CD4-positive, alpha-beta T cell treated with Interleukin-4 for 1 hour (primary cell): ENCODE measurements at regions not wholly inside any gene's neighbourhood (a gene's known extent, or its start where the extent isn't known, plus 50 kb on each side); places are given as distances from the start of the nearest gene placed in this dataset.
"Not testable (repeated sequence)": the region's sequence is repeated elsewhere in the genome, so short reads cannot be mapped to it uniquely, and the experiment has no call there.

Experiments
- DNase-seq, 2 donors: peaks; one replicate each; pipeline ENCODE4 v3.0.0-alpha.2; 2020 to 2022

GRCh38 chr16:76612497-76612896 is 335.3 kb downstream of the CNTNAP4 start:
- no peak for DNase-seq

DNA sequence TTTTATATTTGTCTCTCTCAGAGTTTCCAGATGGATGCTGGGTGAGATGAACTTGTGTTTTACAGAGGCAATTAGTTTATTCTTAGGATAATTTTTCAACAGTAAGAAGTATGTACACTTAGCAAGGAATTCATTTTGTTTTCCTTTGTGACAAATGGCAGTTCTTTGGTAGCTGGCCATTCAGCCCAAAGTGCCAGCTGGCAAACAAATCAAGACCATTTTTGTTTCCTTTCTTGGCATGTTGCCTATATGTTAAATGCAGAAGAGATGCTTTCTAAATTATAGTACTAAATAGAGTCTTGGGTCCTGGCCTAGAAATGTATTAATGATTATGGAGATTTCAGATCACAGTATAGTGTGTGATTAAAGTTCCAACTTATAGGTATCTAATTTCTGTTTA is 337.1 kb downstream of the CNTNAP4 start:
- no peak for DNase-seq

GRCh38 chr16:76622876-76623275 is 345.7 kb downstream of the CNTNAP4 start:
- no peak for DNase-seq

- peak; percentile 18 to 23 for DNase-seq
Measured at GRCh38 chr16:76634847-76635697, 357.9 kb downstream of the CNTNAP4 start.

DNA sequence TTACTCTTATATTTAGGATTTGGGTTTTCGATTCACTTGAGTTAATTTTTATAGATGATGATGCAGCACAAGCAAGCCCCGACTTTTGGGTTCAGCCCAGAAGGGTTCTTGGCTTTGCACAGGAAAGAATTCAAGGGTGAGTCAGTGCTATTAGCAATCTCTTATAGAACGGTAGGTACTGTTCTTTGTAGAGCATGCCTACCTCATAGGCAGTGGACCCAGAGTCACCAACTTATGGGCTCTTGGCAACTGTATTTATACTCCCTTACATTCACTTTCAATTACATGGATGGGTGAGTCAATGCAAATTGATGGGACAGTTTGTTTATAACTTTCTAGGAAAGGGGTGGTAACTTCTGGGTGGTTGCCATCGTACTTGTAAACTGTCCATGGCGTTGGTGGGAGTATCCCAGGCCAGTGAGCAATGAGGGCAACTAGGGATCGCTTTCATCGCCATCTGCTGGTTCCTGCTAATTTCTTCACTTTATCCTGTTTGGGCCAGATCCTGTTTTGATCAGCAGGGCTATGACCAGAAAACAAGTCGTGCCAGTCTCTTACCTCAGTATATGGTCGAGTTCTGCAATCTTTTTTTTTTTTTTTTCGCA is 362.6 kb downstream of the CNTNAP4 start:
- no peak for DNase-seq

DNA sequence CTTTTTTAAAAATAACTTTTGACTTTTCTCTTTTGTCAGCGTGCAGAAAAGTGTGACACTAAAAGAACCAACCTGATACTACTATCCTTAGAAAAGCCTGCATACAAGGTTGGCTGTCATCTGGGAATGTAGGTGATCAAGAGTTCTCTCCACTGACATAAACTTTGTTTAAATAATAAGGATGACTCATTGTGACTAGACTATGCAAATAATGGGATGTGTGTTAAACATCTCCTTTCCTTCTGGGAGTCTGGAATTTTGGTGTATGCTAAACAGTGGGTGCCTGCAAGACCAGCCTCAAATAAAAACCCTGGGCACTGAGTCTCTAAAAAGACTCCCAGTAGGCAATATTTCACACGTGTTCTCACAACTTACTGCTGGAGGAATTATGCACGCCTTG is 373.4 kb downstream of the CNTNAP4 start:
- no peak for DNase-seq

DNA sequence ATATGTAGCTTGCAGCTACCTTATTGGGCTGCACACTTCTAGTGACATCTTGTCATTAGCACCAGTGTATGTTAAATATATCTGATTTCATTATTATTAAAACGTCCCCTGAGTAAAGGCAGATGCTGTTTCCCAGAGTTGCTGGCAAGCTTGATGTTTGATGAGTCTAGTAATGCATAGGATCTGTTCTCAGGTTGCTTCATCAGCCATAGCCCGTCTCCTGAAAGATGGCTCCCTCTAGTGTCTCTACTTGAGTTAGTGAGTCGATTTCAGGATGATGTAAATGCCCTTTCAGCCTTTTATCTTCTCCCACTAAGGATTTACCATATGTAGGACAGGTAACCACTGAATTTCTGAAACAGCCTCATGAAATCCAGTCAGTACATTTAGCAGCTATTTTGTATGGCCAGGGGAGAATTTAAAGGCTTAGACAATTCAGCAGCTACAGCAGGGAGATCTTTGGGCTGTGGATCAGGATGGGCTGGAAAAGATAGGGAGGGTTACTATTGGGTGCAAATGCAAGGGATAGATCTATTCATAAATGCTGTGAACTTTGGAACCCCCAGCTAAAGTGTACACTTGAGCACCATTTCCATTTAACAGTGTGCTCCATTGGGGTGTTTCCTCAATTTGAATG is 376.3 kb downstream of the CNTNAP4 start:
- no peak for DNase-seq

DNA sequence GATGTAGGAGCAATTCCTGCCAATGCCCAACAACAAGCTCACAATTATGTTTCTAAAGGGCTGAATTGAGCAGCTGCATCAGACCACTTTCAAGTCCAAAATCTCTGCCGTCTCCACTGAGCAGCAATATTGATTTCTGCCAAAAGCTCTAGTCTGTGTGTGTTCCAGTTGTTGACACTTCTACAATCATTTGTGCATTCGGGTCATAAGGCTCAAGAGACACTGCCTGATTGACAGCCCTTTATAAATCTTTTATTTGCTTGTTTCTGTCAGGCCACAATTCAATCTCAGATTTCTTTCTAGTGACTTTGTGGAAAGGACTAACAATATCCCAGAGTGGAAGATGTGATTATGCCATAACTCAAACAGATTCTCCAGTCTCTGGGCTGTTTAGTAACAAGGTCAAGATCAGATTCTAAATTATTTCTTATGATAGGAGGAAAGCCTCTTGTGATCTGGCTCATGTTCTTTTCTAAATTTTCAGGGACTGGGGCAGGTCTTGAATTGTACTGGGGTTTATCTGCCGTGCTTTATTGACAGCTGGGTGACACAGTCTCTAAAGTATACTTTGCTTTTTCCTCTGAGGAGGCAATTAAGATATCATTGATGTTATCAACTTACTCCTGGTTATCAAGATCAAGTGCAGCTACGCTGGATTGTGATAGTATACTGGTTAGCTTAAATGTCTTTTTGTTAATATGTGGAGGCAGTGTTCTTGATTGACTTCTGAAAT is 377.1 kb downstream of the CNTNAP4 start:
- DNase-seq, result no peak

DNA sequence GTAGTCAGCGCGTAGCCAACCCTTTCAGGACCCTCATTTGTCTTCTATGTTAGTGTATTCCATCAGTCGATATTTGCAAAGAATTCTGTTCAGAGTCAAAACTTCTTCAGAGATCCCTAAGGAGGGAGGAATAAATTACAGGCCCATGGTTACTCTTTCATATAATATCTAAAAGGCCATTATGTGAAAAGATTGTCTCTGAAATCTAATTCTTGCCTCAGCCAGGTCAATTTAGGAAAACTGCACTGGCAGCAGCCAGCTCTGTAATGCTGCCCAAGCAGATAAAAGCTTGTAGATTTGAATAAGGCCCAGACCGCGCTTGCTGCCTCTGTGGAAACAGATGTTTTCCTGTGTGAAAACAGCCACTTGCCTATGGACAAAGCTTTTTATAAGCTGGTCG is 379.8 kb downstream of the CNTNAP4 start:
- no peak for DNase-seq

DNA sequence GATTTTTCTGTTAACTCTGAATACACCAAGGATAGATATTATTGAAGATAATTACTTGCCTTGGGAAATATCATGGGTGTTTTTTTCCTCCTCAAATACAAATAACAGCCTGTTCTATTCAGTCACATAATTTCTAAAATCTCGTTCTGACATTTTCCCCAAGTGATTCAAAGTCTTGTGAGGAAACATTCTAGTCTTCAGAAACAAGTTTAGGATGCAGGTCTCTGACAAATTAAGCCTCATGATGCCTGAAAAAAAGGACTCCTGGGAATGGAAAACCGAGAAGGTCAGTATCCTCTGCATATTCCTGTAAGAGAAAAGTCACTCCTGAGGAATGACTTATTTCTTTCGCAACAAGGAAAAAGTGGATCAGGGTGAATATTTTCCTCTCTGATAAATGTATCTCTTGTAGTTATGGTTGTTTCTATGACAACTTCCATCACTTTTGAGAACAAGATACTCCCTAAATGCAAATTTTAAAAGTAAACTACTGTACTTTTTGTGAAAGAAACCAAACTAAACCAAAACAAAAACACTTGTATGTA is 384.6 kb downstream of the CNTNAP4 start:
- no peak for DNase-seq

DNA sequence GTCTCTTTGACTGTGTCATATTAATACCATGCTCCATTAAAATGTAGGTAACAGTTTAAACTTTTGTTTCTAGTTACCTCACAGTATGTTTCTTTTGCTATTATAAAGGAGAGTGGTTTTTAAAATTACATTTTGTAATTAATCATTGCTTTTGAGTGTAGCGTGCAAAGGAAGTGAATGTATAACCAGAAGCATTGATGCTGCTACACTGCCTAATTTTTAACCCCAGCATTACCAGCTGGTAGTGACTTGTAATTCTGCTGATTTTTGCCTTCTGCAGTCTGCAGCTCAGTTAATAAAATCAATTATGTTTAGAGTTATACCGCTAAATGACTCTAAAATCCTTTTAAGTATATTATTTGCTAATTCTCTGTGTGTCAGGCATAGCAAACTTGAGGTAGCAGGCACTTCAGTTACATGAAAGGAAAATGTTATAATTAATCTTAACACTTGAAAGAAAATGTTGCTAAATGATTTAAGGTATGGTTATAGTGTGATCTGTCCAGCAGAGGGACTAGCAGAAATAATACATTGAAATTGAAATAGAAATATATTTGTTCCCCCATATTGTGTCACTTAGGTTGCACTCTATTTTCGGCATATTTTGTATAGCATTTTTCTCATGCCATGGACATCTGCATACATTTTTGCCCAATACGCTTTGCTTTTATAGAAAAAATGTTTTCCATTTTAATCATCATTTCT is 388.5 kb downstream of the CNTNAP4 start:
- DNase-seq, result no peak

DNA sequence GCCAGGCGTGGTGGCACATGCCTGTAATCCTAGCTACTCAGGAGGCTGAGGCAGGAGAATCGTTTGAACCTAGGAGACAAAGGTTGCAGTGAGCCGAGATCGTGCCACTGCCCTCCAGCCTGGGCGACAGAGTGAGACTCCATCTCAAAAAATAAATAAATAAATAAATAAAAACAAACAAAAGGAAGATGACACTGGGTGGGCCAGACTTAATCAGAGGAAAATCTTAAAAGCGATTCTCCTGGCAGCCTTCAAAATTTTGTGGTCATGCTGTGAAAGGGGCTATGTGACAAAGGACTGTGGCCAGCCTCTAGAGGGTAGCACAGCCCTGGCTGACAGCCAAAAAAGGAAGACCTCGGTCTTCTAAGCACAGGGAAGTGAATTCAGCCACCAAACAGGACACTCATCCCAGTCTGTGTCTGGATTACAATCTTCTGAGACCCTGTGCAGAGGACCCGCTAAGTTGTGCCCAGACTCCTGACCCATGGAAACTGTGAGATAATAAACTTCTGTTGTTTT is 391.1 kb downstream of the CNTNAP4 start:
- no peak for DNase-seq

- DNase-seq, result no peak
Measured at GRCh38 chr16:76669288-76669687, 392.1 kb downstream of the CNTNAP4 start.

- no peak for DNase-seq
Measured at GRCh38 chr16:76670125-76670857, 393.1 kb downstream of the CNTNAP4 start.

DNA sequence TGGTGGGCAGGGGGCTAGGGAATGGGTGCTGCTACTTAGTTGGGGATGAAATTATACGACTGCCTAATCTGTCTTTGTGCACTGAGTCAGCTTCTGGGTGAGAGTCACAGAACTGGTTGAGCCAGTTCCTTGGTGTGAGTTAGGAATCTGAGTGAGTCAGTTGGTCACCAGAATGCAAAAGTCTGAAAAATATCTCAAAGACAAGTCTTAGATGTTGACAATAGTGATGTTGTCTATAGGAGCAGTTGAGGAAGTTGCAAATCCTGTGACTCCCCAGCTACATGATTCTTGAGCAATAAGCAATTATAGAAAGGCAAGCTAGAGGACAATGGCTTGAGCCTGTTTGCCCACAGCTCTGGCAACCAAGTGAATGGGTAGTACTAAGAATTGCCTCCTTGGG is 399.2 kb downstream of the CNTNAP4 start:
- DNase-seq, result no peak

GRCh38 chr16:76681296-76681695 is 404.1 kb downstream of the CNTNAP4 start:
- no peak for DNase-seq

DNA sequence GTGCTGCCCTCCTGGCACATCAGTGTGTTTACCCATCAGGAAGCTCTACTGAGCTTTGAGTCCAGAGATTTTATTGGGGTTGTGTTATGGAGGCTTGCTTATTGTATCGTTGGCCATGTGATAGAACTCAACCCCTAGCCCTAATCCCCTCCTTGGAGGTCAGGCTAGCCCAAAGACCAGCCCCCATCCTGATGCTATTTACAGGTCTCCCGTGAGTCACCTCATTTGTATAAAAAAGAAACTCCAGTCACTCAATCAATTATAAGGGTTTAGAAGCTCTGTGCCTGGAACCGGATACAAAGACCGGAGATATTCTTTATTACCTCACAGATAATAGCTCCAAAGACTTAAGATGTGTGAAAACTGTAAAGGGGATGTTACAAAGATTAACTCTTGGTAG is 405.9 kb downstream of the CNTNAP4 start:
- no peak for DNase-seq

DNA sequence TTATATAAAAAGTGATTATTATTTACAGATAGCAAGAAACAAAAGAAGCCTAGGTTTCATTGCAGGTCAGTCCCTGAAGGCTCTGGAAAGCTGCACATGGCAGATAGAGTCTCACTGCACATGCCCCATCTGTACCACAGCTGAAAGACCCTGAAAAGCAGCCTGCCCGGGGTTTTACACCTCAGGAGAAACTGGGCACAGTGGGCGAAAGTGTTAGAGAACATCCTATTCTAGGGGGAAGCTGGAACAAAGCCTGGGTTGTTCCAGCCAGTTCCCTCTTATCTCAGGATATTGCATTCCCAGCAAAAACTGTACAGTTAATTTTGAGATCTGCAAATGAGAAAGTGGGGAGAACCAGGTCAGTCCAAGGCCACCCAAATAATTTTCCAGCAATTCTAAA is 419.7 kb downstream of the CNTNAP4 start:
- DNase-seq, result no peak

DNA sequence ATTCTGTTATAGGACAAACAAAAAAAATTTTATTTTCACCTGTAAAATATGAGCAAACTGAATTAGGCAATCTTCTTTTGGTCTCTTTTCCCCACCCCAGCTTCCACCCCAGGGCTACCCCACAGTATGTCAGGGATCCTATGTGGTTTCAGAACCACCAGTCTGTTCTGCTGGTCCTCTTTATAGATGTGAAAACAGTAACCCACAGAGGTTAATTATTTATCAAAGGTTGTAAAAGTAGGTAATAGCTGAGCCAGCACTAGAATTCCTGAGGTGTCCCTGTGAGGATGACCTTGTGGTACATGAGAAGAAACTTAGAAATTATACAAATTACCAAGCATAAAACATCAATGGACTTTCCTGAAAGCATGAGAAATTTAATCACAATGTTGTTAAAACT is 428.7 kb downstream of the CNTNAP4 start:
- no peak for DNase-seq

GRCh38 chr16:76713191-76713590 is 436.0 kb downstream of the CNTNAP4 start:
- no peak for DNase-seq

GRCh38 chr16:76716251-76716650 is 439.1 kb downstream of the CNTNAP4 start:
- not testable (repeated sequence) for DNase-seq
